SU-DHL-6 (cell line): ENCODE measurements at regions not wholly inside any gene's neighbourhood (a gene's known extent, or its start where the extent isn't known, plus 50 kb on each side); places are given as distances from the start of the nearest gene placed in this dataset.

Experiments used
- CTCF ChIP-seq: fragments of 200-600 bp; sonication (generic); IDR thresholded peaks from one replicate; pipeline ENCODE4 v1.5.1; 2017; ENCODE audit warnings: antibody characterized with exemption, mild to moderate bottlenecking, low read length, moderate library complexity; ENCODE audit not compliant: insufficient read depth, poor library complexity, severe bottlenecking
- EZH2phosphoT487 ChIP-seq: fragments of 200-600 bp; sonication (generic), shearing (Covaris generic); conservative IDR thresholded peaks from 2 replicates; pipeline ENCODE4 v1.6.1; 2018; ENCODE audit warnings: mild to moderate bottlenecking, antibody characterized with exemption, low read length, moderate library complexity, mixed read lengths

GRCh38 chr5:72705178-72705577, 111.3 kb upstream of the TNPO1 start:
- TF ChIP-seq CTCF (no peak), EZH2phosphoT487 (no peak)
